Progenitor cell of endocrine pancreas (in vitro differentiated cells): ENCODE measurements at regions not wholly inside any gene's neighbourhood (a gene's known extent, or its start where the extent isn't known, plus 50 kb on each side); places are given as distances from the start of the nearest gene placed in this dataset.
A peak's percentile ranks its signal among the peaks of the same experiment; 100 is the strongest.

Experiments used
- DNase-seq: peaks from one replicate; pipeline ENCODE4 v3.0.0; 2021; ENCODE audit warnings: low spot score; ENCODE audit not compliant: unreplicated experiment
- H3K27ac Mint-ChIP-seq: 2 replicates; pipeline ENCODE4 v1.8.0; 2021; ENCODE audit warnings: mild to moderate bottlenecking, moderate library complexity, mixed read lengths
- H3K27me3 Mint-ChIP-seq: 2 replicates; pipeline ENCODE4 v1.8.0; 2021; ENCODE audit warnings: mixed read lengths
- H3K36me3 Mint-ChIP-seq: 2 replicates; pipeline ENCODE4 v1.8.0; 2022; ENCODE audit warnings: mixed read lengths; ENCODE audit not compliant: insufficient read depth
- H3K4me1 Mint-ChIP-seq: 2 replicates; pipeline ENCODE4 v1.8.0; 2021; ENCODE audit warnings: low read depth, mixed read lengths
- H3K4me3 Mint-ChIP-seq: 2 replicates; pipeline ENCODE4 v1.8.0; 2021; ENCODE audit warnings: low read depth, mild to moderate bottlenecking, moderate library complexity, mixed read lengths
- H3K9me3 Mint-ChIP-seq: 2 replicates; pipeline ENCODE4 v1.8.0; 2021; ENCODE audit warnings: low read depth, mixed read lengths
- TF ChIP-seq, protein P1 (sequence below): fragments of 200-600 bp; sonication (generic); IDR thresholded peaks from one replicate; pipeline ENCODE4 v1.5.0; 2021; ENCODE audit warnings: antibody characterized with exemption, mild to moderate bottlenecking; ENCODE audit not compliant: unreplicated experiment

DNA sequence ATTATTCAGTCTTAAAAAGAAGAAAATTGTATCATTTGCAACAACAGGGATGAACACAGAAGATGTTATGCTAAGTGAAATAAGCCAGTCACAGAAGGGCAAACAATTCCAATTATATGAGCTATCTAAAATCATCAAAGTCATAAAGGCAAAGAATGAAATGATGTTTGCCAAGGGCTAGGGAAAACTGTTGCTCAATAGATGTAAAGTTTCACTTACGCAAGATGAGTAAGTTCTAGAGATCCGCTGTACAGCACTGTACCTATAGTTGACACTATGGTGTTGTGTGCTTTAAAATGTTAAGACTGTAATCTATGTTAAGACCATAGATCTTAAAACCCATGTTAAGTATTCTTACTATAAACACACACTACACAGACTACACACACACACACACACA, 904.6 kb upstream of the LRRN3 start:
- Mint-ChIP-seq H3K4me3 (no peak overlapping the region), H3K27ac (no peak overlapping the region), H3K27me3 (no peaks in the 10 kb centered on the region), H3K36me3 (peaks cover 4% of the 10 kb centered on the region), H3K9me3 (peaks cover 12% of the 10 kb centered on the region), H3K4me1 (no peaks in the 10 kb centered on the region)
- TF ChIP-seq, protein P1, sequence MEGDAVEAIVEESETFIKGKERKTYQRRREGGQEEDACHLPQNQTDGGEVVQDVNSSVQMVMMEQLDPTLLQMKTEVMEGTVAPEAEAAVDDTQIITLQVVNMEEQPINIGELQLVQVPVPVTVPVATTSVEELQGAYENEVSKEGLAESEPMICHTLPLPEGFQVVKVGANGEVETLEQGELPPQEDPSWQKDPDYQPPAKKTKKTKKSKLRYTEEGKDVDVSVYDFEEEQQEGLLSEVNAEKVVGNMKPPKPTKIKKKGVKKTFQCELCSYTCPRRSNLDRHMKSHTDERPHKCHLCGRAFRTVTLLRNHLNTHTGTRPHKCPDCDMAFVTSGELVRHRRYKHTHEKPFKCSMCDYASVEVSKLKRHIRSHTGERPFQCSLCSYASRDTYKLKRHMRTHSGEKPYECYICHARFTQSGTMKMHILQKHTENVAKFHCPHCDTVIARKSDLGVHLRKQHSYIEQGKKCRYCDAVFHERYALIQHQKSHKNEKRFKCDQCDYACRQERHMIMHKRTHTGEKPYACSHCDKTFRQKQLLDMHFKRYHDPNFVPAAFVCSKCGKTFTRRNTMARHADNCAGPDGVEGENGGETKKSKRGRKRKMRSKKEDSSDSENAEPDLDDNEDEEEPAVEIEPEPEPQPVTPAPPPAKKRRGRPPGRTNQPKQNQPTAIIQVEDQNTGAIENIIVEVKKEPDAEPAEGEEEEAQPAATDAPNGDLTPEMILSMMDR: no peak
- no peak for DNase-seq

DNA sequence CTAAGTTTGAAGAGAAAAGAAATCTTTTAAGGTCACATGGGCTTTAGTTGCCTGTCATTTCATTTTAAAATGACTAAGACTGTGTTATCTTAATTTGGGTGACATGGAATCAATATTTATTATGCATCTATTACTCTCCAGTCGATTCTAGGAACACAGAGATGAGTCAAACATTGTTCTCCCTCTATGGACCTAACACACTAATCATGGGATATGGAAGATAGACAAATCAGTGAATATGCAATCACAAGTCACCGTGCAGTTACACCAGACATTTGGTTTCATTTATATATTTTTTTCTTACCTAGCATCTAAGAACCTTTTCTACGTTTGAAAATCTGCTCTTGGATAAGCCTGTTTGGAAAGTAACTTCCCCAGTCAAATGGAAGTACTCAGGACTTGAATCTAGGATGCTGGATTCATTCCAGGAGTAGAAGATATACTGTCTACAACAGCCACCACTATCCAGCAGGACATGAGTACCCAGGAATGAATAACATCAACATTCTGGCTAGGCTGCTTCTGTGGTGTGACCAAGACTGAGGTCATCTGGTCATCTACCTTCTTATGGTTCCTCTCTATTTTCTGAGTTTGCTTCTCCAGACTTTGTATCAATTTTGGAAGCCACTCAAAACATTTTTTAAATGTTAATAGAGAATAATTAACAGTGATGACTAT, 902.9 kb upstream of the LRRN3 start:
- TF ChIP-seq, protein P1: no peak
- no peaks in the 10 kb centered on the region for H3K27me3 Mint-ChIP-seq
- no peak overlapping the region for H3K4me3 Mint-ChIP-seq
- no peak for DNase-seq
- H3K4me1 Mint-ChIP-seq: no peaks in the 10 kb centered on the region
- H3K9me3 Mint-ChIP-seq: peaks cover 16% of the 10 kb centered on the region
- no peak overlapping the region for H3K27ac Mint-ChIP-seq
- H3K36me3 Mint-ChIP-seq: peaks cover 4% of the 10 kb centered on the region

DNA sequence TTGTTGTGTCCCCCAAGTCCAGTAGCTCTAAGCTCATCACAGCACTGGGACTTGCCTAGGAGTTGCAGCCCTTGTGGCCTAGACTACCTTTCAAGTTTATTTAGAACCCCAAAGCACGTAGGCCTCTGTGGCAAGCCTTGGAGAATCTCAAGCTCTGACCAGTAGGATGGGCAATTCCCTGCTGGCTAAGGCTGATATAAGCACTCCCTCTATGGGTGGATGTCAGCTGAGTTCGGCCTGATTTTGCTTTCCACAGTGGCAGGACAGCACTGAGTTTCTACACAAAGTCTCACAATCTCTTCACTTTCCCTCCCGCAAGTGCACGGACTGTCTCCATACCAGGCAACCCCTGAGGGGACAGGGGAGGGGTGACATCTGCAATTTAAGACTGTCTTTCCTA, 886.4 kb upstream of the LRRN3 start:
- Mint-ChIP-seq H3K4me1 (peaks cover 15% of the 10 kb centered on the region), H3K36me3 (no peaks in the 10 kb centered on the region), H3K27me3 (no peaks in the 10 kb centered on the region), H3K4me3 (no peak overlapping the region), H3K27ac (no peak overlapping the region), H3K9me3 (peaks cover 23% of the 10 kb centered on the region)
- TF ChIP-seq, protein P1: peak; percentile 26
- DNase-seq: no peak

DNA sequence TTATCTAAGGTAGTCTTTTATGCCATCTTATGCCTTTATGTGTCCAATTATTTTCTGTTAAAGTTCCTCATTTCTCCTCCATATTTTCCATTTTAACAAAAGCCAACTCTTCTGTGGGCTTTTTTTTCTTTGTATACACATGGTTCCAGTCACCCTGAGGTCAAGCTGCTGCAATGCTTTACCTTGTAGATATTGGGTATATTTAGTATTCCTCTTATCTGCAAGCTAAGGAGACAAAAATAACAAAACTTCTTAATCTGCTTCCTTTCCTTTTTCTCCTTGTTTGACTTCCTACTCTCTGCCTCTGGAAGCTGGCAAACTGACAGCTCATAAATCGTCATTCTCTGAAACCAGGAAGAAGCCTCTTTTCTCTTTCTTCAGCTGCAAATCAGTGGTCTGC, 885.0 kb upstream of the LRRN3 start:
- H3K27me3 Mint-ChIP-seq: no peaks in the 10 kb centered on the region

DNA sequence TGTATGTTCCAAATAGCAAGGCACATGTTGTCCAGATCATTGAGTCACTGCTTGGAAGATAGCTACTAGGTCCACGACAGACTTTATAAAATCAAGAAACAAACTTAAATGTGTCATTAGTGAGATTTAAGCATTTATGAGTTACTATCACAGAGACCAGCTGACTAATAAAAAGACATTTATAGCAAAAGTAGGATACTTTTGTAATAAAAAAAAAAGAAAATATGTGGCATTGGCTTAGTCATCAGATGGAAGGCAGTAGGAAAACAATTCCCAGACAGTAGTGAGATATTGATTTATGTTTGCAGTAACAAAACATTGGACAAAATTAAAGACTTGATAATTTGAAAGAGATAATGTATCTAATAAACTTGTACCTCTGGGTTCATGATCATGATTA, 881.0 kb upstream of the LRRN3 start:
- Mint-ChIP-seq H3K4me3 (no peak overlapping the region), H3K4me1 (peaks cover 13% of the 10 kb centered on the region), H3K36me3 (peaks cover 4% of the 10 kb centered on the region), H3K9me3 (peaks cover 23% of the 10 kb centered on the region), H3K27me3 (no peaks in the 10 kb centered on the region), H3K27ac (no peak overlapping the region)
- DNase-seq: no peak
- TF ChIP-seq, protein P1: no peak

More for the DNA sequence above, 885.0 kb upstream of the LRRN3 start:
- TF ChIP-seq, protein P1: no peak
- Mint-ChIP-seq H3K27ac (no peak overlapping the region), H3K36me3 (no peaks in the 10 kb centered on the region), H3K9me3 (peaks cover 17% of the 10 kb centered on the region), H3K4me1 (peaks cover 20% of the 10 kb centered on the region), H3K4me3 (no peak overlapping the region)
- no peak for DNase-seq
